AG10803 (cell line): ENCODE measurements at regions not wholly inside any gene's neighbourhood (a gene's known extent, or its start where the extent isn't known, plus 50 kb on each side); places are given as distances from the start of the nearest gene placed in this dataset.
"Not testable (repeated sequence)": the region's sequence is repeated elsewhere in the genome, so short reads cannot be mapped to it uniquely, and the experiment has no call there.

Experiments
- DNase-seq: peaks from one replicate; pipeline ENCODE4 v3.0.0; 2010; ENCODE audit warnings: low read depth
- H3K4me3 ChIP-seq: 2 replicates; pipeline ENCODE4 v1.5.1; 2011; ENCODE audit warnings: mild to moderate bottlenecking, low read length, control low read depth
- CTCF ChIP-seq: conservative IDR thresholded peaks from 2 replicates; pipeline ENCODE4 v1.5.1; 2011; ENCODE audit warnings: mild to moderate bottlenecking, low read length, control low read depth, inconsistent platforms

DNA sequence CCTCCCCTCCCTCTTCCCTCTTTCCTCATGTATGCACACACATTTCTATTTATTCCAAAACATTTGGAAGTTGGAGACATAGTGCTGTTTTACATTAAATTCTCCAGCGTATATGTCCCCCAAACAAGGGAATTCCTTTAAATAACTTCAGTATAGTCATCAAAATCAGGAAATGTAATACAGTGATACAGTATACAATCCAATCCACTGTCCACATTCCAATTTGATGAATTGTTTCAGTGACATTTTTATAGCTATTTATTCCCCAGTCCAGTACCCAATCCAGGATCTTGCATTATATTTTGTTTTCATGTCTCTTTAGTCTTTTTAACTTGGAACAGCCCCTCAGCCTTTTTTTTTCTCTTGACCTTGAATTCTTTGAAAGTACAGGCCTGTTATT is 233.0 kb downstream of the DKK2 start:
- TF ChIP-seq CTCF = no peak
- no peak for DNase-seq
- H3K4me3 ChIP-seq = no peak overlapping the region

DNA sequence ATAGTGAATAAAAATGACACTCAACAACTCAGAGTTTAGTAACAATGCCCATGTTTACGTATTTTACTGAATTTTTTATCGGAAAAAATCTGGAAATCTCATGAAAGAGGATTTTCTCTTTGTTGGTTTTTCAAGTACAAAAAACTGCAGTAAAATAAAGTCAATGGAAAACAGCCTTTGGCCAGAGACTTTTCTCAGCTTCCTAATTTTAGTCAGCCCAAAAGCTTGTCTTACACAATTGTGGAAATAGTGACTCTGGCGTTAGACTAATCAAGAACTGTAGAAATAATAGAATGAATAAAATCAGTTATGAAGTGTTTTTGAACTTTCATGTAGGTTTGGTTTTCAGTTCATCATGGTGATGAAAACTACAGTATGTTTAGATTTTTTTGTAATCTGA is 234.7 kb downstream of the DKK2 start:
- no peak for TF ChIP-seq CTCF
- no peak for DNase-seq
- no peak overlapping the region for H3K4me3 ChIP-seq

DNA sequence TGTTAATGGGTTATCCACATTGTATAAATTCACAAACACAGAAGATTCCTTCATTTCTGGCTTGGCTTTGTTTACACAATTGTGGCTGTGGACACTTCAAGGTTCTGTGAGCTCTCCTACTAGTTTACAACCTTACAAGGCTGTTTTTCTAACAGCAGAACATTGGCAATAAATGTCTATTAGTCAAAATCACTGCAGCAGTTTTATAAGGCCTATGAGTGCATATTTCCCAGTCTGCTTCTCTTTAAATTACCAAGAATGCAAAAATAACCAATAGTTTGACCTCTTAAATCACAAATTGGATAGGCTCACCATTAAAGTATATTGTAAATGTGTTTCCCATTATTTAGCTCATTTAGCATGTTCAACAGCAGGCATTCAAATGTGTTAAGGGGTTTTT is 239.2 kb downstream of the DKK2 start:
- no peak for TF ChIP-seq CTCF
- H3K4me3 ChIP-seq = no peak overlapping the region
- DNase-seq = peak; percentile 24

GRCh38 chr4:106795326-106795725 is 240.8 kb downstream of the DKK2 start:
- H3K4me3 ChIP-seq = no peak overlapping the region
- TF ChIP-seq CTCF = no peak
- no peak for DNase-seq

- H3K4me3 ChIP-seq = no peak overlapping the region
- DNase-seq = no peak
- no peak for TF ChIP-seq CTCF
Measured at GRCh38 chr4:106793933-106794332, 242.2 kb downstream of the DKK2 start.

DNA sequence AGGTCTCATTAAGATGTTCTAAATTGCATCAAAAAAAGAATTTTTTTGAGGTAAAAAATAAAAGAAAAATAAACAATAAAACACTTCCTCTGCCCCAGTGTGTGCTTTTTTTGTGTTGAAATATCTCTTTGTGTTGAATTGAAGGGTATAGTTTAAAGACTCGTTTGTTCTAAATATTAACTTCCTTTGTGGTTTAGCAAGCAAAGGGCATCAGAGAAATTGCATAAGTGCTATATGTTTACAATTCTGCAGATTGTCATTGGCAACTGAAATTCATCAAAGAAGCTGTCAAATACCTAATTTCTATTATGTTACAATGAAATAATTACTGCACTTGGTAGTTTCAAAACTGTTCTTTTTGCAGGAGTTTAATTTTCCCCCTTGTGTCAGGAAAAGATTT is 260.5 kb downstream of the DKK2 start:
- DNase-seq = no peak
- no peak overlapping the region for H3K4me3 ChIP-seq
- no peak for TF ChIP-seq CTCF

GRCh38 chr4:106774055-106774454 is 262.1 kb downstream of the DKK2 start:
- not testable (repeated sequence) for DNase-seq, H3K4me3 ChIP-seq
